IMR-90 (cell line): ENCODE measurements at regions not wholly inside any gene's neighbourhood (a gene's known extent, or its start where the extent isn't known, plus 50 kb on each side); places are given as distances from the start of the nearest gene placed in this dataset.

ENCODE experiments used
- CEBPB ChIP-seq: IDR thresholded peaks from 2 replicates; pipeline ENCODE4 v1.6.1; 2012; ENCODE audit warnings: low read depth, low read length, improper control_type of control experiment
- CTCF ChIP-seq: conservative IDR thresholded peaks from 2 replicates; pipeline ENCODE4 v1.5.1; 2012; ENCODE audit warnings: mild to moderate bottlenecking, low read depth, low read length, improper control_type of control experiment
- MAFK ChIP-seq: IDR thresholded peaks from 2 replicates; pipeline ENCODE4 v1.6.1; 2012; ENCODE audit warnings: low read depth, low read length, improper control_type of control experiment
- MAZ ChIP-seq: IDR thresholded peaks from 2 replicates; pipeline ENCODE4 v1.6.1; 2012; ENCODE audit warnings: low read depth, mild to moderate bottlenecking, low read length, improper control_type of control experiment, moderate library complexity, borderline replicate concordance
- POLR2A ChIP-seq: IDR thresholded peaks from 2 replicates; pipeline ENCODE4 v1.6.1; 2012; ENCODE audit warnings: mild to moderate bottlenecking, low read depth, low read length
- RAD21 ChIP-seq: IDR thresholded peaks from 2 replicates; pipeline ENCODE4 v1.6.1; 2012; ENCODE audit warnings: low read length, improper control_type of control experiment
- SMC3 ChIP-seq: fragments of 150-350 bp; IDR thresholded peaks from 2 replicates; pipeline ENCODE4 v1.6.1; 2016; ENCODE audit warnings: low read depth, mild to moderate bottlenecking, antibody characterized with exemption, low read length, moderate library complexity
- USF2 ChIP-seq: fragments of 150-350 bp; IDR thresholded peaks from 2 replicates; pipeline ENCODE4 v1.6.1; 2017; ENCODE audit warnings: mild to moderate bottlenecking, antibody characterized with exemption, low read length, low read depth

DNA sequence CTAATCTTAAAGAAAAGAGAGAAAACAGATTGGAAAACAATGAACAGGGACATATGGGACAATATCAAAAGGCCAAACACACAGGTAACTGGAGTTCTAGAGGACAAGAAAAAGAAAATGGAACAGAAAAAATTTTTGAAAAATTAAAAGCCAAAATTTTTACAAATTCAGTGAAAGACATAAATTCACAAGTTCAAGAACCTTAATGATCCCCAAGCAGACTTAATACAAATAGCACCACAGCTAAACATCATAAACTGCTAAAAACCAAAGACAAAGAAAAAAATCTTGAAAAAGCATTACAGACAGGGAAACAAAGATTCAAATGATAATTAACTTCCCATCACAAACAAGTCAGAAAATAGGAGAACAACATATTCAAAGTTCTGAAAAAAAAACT lies 338.5 kb upstream of the SLC30A5 start:
- TF ChIP-seq CTCF = no peak
- TF ChIP-seq RAD21 = no peak
- TF ChIP-seq USF2 = no peak
- TF ChIP-seq MAZ = no peak
- no peak for TF ChIP-seq POLR2A
- no peak for TF ChIP-seq SMC3
- TF ChIP-seq CEBPB = no peak
- TF ChIP-seq MAFK = no peak
